ENCODE measurements at regions not wholly inside any gene's neighbourhood (a gene's known extent, or its start where the extent isn't known, plus 50 kb on each side); places are given as distances from the start of the nearest gene placed in this dataset.

DNA sequence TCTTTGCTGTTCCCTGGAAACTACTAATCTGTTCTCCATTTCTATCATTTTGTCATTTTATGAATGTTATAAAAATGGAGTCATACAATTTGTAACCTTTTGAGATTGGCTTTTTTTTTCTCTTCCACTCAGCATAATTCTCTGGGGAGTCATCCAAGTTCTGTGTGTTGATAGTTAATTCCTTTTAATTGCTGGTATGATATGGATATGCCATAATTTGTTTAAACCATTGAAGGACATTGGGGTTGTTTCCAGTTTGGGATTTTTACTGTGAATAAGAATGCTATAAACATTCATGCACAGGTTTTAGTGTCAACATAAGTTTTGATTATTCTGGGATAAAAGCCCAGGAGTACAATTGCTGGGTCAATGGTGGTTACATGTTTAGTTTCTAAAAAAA lies 279.4 kb downstream of the WNT5A start:
- TF ChIP-seq, protein P1, sequence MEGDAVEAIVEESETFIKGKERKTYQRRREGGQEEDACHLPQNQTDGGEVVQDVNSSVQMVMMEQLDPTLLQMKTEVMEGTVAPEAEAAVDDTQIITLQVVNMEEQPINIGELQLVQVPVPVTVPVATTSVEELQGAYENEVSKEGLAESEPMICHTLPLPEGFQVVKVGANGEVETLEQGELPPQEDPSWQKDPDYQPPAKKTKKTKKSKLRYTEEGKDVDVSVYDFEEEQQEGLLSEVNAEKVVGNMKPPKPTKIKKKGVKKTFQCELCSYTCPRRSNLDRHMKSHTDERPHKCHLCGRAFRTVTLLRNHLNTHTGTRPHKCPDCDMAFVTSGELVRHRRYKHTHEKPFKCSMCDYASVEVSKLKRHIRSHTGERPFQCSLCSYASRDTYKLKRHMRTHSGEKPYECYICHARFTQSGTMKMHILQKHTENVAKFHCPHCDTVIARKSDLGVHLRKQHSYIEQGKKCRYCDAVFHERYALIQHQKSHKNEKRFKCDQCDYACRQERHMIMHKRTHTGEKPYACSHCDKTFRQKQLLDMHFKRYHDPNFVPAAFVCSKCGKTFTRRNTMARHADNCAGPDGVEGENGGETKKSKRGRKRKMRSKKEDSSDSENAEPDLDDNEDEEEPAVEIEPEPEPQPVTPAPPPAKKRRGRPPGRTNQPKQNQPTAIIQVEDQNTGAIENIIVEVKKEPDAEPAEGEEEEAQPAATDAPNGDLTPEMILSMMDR (IDR thresholded peaks at IDR 0.05; ENCODE audit: insufficient read depth, low read length) = no peak
- H3K4me3 ChIP-seq (ENCODE audit: low read depth, low read length) = no peak overlapping the region
- no peak for DNase-seq (ENCODE audit: low read depth)

DNA sequence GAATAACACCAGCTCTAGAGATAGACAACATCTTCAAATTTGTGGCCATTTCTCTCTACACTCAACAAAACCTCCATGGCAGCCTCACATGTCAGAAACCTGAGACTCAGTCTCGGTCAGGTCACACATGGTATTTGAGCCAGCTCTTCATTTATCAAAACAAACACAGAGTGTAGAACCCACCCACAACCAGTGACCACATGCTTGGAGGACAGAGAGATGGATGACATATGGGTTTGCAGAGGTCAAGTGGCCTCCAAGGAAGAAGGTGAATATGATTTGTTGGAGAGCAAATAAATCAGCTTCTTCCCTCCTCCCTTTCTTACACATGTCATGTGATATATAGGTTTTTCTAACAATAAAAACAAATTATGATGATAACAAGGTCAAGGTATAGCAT lies 278.1 kb upstream of the LRTM1 start:
- TF ChIP-seq, protein P1 (IDR thresholded peaks at IDR 0.05; ENCODE audit: insufficient read depth, low read length) = no peak
- no peak overlapping the region for H3K4me3 ChIP-seq (ENCODE audit: low read depth, low read length)
- no peak for DNase-seq (ENCODE audit: low read depth)

DNA sequence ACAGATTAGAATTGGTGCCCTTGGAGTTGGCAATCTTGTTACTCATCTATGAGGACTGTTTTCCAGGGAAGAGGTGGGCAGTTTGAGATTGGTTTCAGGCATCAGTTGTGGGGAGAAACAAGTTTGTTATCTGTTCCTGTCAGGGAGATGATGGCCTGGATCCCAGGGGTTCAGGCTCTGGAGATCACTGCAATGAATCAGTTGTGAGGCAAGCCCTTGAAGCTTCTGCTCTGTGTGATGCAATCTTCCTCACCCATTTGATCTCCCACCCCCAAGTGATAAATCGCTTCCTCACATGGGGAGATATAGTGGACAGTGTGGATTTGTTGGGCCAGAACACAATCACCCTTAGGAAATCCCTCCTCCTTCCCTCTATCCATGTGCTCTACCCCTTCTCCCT lies 276.6 kb upstream of the LRTM1 start:
- H3K4me3 ChIP-seq (ENCODE audit: low read depth, low read length) = no peak overlapping the region
- TF ChIP-seq, protein P1 (IDR thresholded peaks at IDR 0.05; ENCODE audit: insufficient read depth, low read length) = no peak

DNA sequence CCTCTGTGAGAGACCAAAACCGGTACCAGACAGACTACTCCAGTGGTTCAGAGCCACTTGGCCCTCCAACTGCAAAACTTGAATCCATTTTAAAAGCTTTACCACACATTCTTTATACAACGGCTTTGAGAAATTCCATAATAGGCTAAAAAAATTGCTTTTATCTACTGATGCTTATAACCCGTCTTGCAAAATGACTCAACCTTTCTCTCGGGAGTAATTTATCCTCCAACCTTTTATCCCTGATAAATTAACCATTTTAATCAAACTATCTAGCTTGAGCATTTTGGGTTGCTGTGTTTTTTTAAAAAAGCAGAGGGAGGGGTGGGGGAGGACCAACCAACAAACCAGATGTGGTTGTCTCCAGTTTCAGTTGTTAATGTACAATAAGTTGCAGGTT lies 275.7 kb upstream of the LRTM1 start:
- TF ChIP-seq, protein P1 (IDR thresholded peaks at IDR 0.05; ENCODE audit: insufficient read depth, low read length) = no peak
- no peak overlapping the region for H3K4me3 ChIP-seq (ENCODE audit: low read depth, low read length)
- DNase-seq (ENCODE audit: low read depth) = peak; percentile 23

More for the DNA sequence above, 276.6 kb upstream of the LRTM1 start:
- peak; percentile 59 for DNase-seq (ENCODE audit: low read depth)

- TF ChIP-seq, protein P1 (IDR thresholded peaks at IDR 0.05; ENCODE audit: insufficient read depth, low read length) = no peak
- DNase-seq (ENCODE audit: low read depth) = peak; percentile 10
- no peak overlapping the region for H3K4me3 ChIP-seq (ENCODE audit: low read depth, low read length)
Observed at GRCh38 chr3:55203006-55203405, 275.1 kb upstream of the LRTM1 start.

- TF ChIP-seq, protein P1 (IDR thresholded peaks at IDR 0.05; ENCODE audit: insufficient read depth, low read length) = no peak
- DNase-seq (ENCODE audit: low read depth) = peak; percentile 83
- no peak overlapping the region for H3K4me3 ChIP-seq (ENCODE audit: low read depth, low read length)
Observed at GRCh38 chr3:55202326-55202725, 274.5 kb upstream of the LRTM1 start.

- H3K4me3 ChIP-seq (ENCODE audit: low read depth, low read length) = no peak overlapping the region
- TF ChIP-seq, protein P1 (IDR thresholded peaks at IDR 0.05; ENCODE audit: insufficient read depth, low read length) = no peak
- DNase-seq (ENCODE audit: low read depth) = no peak
Observed at GRCh38 chr3:55201779-55202178, 273.9 kb upstream of the LRTM1 start.

Measured in fibroblast of the aortic adventitia (primary cell).